ENCODE measurements at regions not wholly inside any gene's neighbourhood (a gene's known extent, or its start where the extent isn't known, plus 50 kb on each side); places are given as distances from the start of the nearest gene placed in this dataset.

GRCh38 chr17:52378860-52379259 lies 220.3 kb upstream of the CA10 start:
- no peaks in the 10 kb centered on the region for H4K20me1 ChIP-seq (ENCODE audit: insufficient read depth, low read length)
- no peaks in the 10 kb centered on the region for H3K36me3 ChIP-seq (replicated peaks in 1 of 2; ENCODE audit: control insufficient read depth in 1 of 2, insufficient read depth in 2 of 2, low read length in 2 of 2)
- H3K27me3 ChIP-seq (ENCODE audit: control insufficient read depth in 2 of 2, insufficient read depth in 2 of 2, low read length in 2 of 2) = no peaks in the 10 kb centered on the region
- WGBS (ENCODE audit: insufficient coverage) = 67% methylated on average over 1 of the region's 3 CpGs
- H3K4me3 ChIP-seq (replicated peaks in 1 of 3; ENCODE audit: low read depth in 2 of 3, low read length in 3 of 3) = no peak overlapping the region
- H3K9me3 Mint-ChIP-seq = peaks cover 0 to 2% (median 0%) of the 10 kb centered on the region in 7 donors
- H3K4me1 ChIP-seq (ENCODE audit: control insufficient read depth in 1 of 2, insufficient read depth in 2 of 2, low read length in 2 of 2) = no peaks in the 10 kb centered on the region
- DNase-seq = no peak
- H3K27ac ChIP-seq (ENCODE audit: low read depth in 1 of 2, low read length in 2 of 2) = no peak overlapping the region
- H3K4me3 Mint-ChIP-seq = no peak overlapping the region
- H3K9ac ChIP-seq (ENCODE audit: insufficient read depth, low read length, poor library complexity, severe bottlenecking) = no peak overlapping the region
- H3K4me2 ChIP-seq (replicated peaks; ENCODE audit: extremely low read depth, low read length, poor library complexity, severe bottlenecking) = no peak overlapping the region
- H3K79me2 ChIP-seq (ENCODE audit: insufficient read depth, low read length) = no peaks in the 10 kb centered on the region
- intact Hi-C loops (cut with micrococcal nuclease) = no loop called here
- TF ChIP-seq, protein P1, sequence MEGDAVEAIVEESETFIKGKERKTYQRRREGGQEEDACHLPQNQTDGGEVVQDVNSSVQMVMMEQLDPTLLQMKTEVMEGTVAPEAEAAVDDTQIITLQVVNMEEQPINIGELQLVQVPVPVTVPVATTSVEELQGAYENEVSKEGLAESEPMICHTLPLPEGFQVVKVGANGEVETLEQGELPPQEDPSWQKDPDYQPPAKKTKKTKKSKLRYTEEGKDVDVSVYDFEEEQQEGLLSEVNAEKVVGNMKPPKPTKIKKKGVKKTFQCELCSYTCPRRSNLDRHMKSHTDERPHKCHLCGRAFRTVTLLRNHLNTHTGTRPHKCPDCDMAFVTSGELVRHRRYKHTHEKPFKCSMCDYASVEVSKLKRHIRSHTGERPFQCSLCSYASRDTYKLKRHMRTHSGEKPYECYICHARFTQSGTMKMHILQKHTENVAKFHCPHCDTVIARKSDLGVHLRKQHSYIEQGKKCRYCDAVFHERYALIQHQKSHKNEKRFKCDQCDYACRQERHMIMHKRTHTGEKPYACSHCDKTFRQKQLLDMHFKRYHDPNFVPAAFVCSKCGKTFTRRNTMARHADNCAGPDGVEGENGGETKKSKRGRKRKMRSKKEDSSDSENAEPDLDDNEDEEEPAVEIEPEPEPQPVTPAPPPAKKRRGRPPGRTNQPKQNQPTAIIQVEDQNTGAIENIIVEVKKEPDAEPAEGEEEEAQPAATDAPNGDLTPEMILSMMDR (IDR thresholded peaks at IDR 0.05) = no peak
- H3K27ac Mint-ChIP-seq = no peak overlapping the region
- no peak overlapping the region for H2AFZ ChIP-seq (ENCODE audit: insufficient read depth, low read depth, low read length, poor library complexity, severe bottlenecking)
- H3K36me3 Mint-ChIP-seq = no peaks in the 10 kb centered on the region
- no peaks in the 10 kb centered on the region for H3K4me1 Mint-ChIP-seq
- H3K27me3 Mint-ChIP-seq (ENCODE audit: low read depth in 3 of 3) = peaks cover 0 to 5% (median 0%) of the 10 kb centered on the region in 3 donors
- no peaks in the 10 kb centered on the region for H3K9me3 ChIP-seq (replicated peaks in 1 of 2; ENCODE audit: control insufficient read depth in 1 of 2, insufficient read depth in 1 of 2, low read length in 2 of 2)

GRCh38 chr17:52376137-52376536 lies 217.6 kb upstream of the CA10 start:
- WGBS (ENCODE audit: insufficient coverage) = 67% methylated on average over 1 of the region's 3 CpGs
- TF ChIP-seq, protein P1 (IDR thresholded peaks at IDR 0.05) = no peak
- peaks cover 0 to 5% (median 1%) of the 10 kb centered on the region in 3 donors for H3K27me3 Mint-ChIP-seq (ENCODE audit: low read depth in 3 of 3)
- Histone ChIP-seq H3K9ac (ENCODE audit: insufficient read depth, low read length, poor library complexity, severe bottlenecking) (no peak overlapping the region), H3K27me3 (ENCODE audit: control insufficient read depth in 2 of 2, insufficient read depth in 2 of 2, low read length in 2 of 2) (no peaks in the 10 kb centered on the region), H3K36me3 (replicated peaks in 1 of 2; ENCODE audit: control insufficient read depth in 1 of 2, insufficient read depth in 2 of 2, low read length in 2 of 2) (no peaks in the 10 kb centered on the region), H2AFZ (ENCODE audit: insufficient read depth, low read depth, low read length, poor library complexity, severe bottlenecking) (no peak overlapping the region), H3K27ac (ENCODE audit: low read depth in 1 of 2, low read length in 2 of 2) (no peak overlapping the region), H3K4me1 (ENCODE audit: control insufficient read depth in 1 of 2, insufficient read depth in 2 of 2, low read length in 2 of 2) (no peaks in the 10 kb centered on the region), H3K4me3 (replicated peaks in 1 of 3; ENCODE audit: low read depth in 2 of 3, low read length in 3 of 3) (no peak overlapping the region), H3K9me3 (replicated peaks in 1 of 2; ENCODE audit: control insufficient read depth in 1 of 2, insufficient read depth in 1 of 2, low read length in 2 of 2) (no peaks in the 10 kb centered on the region), H3K79me2 (ENCODE audit: insufficient read depth, low read length) (no peaks in the 10 kb centered on the region), H4K20me1 (ENCODE audit: insufficient read depth, low read length) (no peaks in the 10 kb centered on the region), H3K4me2 (replicated peaks; ENCODE audit: extremely low read depth, low read length, poor library complexity, severe bottlenecking) (no peak overlapping the region)
- H3K9me3 Mint-ChIP-seq = peaks cover 0 to 2% (median 0%) of the 10 kb centered on the region in 7 donors
- no peak overlapping the region for H3K4me3 Mint-ChIP-seq
- H3K36me3 Mint-ChIP-seq = no peaks in the 10 kb centered on the region
- H3K27ac Mint-ChIP-seq = no peak overlapping the region
- no peak for DNase-seq
- intact Hi-C loops (cut with micrococcal nuclease) = no loop called here
- H3K4me1 Mint-ChIP-seq = no peaks in the 10 kb centered on the region
